ENCODE measurements at regions not wholly inside any gene's neighbourhood (a gene's known extent, or its start where the extent isn't known, plus 50 kb on each side); places are given as distances from the start of the nearest gene placed in this dataset.

- Mint-ChIP-seq H3K4me3 (no peak overlapping the region), H3K36me3 (ENCODE audit: low read depth) (peaks cover 2% of the 10 kb centered on the region), H3K4me1 (peaks cover 4% of the 10 kb centered on the region), H3K27ac (ENCODE audit: unreplicated experiment) (no peak overlapping the region), H3K27me3 (ENCODE audit: low read depth) (peaks cover 3% of the 10 kb centered on the region), H3K9me3 (peaks cover 6% of the 10 kb centered on the region)
- no peak for DNase-seq (ENCODE audit: low read depth, low spot score)
- TF ChIP-seq CTCF (conservative IDR thresholded peaks at IDR 0.05) = no peak
These were observed 321.1 kb downstream of the RBM26 start for GRCh38 chr13:79084802-79085424.

- Mint-ChIP-seq H3K27me3 (ENCODE audit: low read depth) (no peaks in the 10 kb centered on the region), H3K9me3 (peaks cover 4% of the 10 kb centered on the region), H3K4me3 (no peak overlapping the region), H3K36me3 (ENCODE audit: low read depth) (peaks cover 2% of the 10 kb centered on the region), H3K4me1 (peaks cover 4% of the 10 kb centered on the region), H3K27ac (ENCODE audit: unreplicated experiment) (no peak overlapping the region)
- no peak for DNase-seq (ENCODE audit: low read depth, low spot score)
- TF ChIP-seq CTCF (conservative IDR thresholded peaks at IDR 0.05) = no peak
These were observed 324.1 kb downstream of the RBM26 start for GRCh38 chr13:79081942-79082341.

GRCh38 chr13:79079351-79079839, 326.7 kb downstream of the RBM26 start:
- Mint-ChIP-seq H3K36me3 (ENCODE audit: low read depth) (peaks cover 2% of the 10 kb centered on the region), H3K9me3 (peaks cover 4% of the 10 kb centered on the region), H3K4me1 (no peaks in the 10 kb centered on the region), H3K4me3 (no peak overlapping the region), H3K27ac (ENCODE audit: unreplicated experiment) (no peak overlapping the region), H3K27me3 (ENCODE audit: low read depth) (no peaks in the 10 kb centered on the region)
- TF ChIP-seq CTCF (conservative IDR thresholded peaks at IDR 0.05) = no peak
- DNase-seq (ENCODE audit: low read depth, low spot score) = no peak

- no peaks in the 10 kb centered on the region for H3K4me1 Mint-ChIP-seq
- H3K36me3 Mint-ChIP-seq (ENCODE audit: low read depth) = peaks cover 2% of the 10 kb centered on the region
- H3K27me3 Mint-ChIP-seq (ENCODE audit: low read depth) = no peaks in the 10 kb centered on the region
- DNase-seq (ENCODE audit: low read depth, low spot score) = no peak
- TF ChIP-seq CTCF (conservative IDR thresholded peaks at IDR 0.05) = no peak
- no peak overlapping the region for H3K4me3 Mint-ChIP-seq
- H3K27ac Mint-ChIP-seq (ENCODE audit: unreplicated experiment) = no peak overlapping the region
- peaks cover 3% of the 10 kb centered on the region for H3K9me3 Mint-ChIP-seq
These were observed 330.4 kb downstream of the RBM26 start for GRCh38 chr13:79075703-79076102.

- H3K27ac Mint-ChIP-seq (ENCODE audit: unreplicated experiment) = no peak overlapping the region
- no peak overlapping the region for H3K4me3 Mint-ChIP-seq
- DNase-seq (ENCODE audit: low read depth, low spot score) = no peak
- no peak for TF ChIP-seq CTCF (conservative IDR thresholded peaks at IDR 0.05)
- no peaks in the 10 kb centered on the region for H3K9me3 Mint-ChIP-seq
- no peaks in the 10 kb centered on the region for H3K27me3 Mint-ChIP-seq (ENCODE audit: low read depth)
- peaks cover 8% of the 10 kb centered on the region for H3K4me1 Mint-ChIP-seq
- H3K36me3 Mint-ChIP-seq (ENCODE audit: low read depth) = no peaks in the 10 kb centered on the region
These were observed 335.6 kb downstream of the RBM26 start for GRCh38 chr13:79070343-79070974.
